Esophagus muscularis mucosa (tissue), 4 donors: ENCODE measurements at regions not wholly inside any gene's neighbourhood (a gene's known extent, or its start where the extent isn't known, plus 50 kb on each side); places are given as distances from the start of the nearest gene placed in this dataset.

Experiments
- DNase-seq: peaks from one replicate; pipeline ENCODE4 v3.0.0-alpha.2; 2017; ENCODE audit errors: extremely low spot score
- H3K27ac ChIP-seq, 4 donors: fragments of 200-600 bp; sonication (generic); replicated peaks in 1 of 4; 1 replicate in 3 of 4; 2 replicates in 1 of 4; pipeline ENCODE4 v1.5.1; 2016 to 2019; ENCODE audit warnings: mild to moderate bottlenecking in 1 of 4
- H3K27me3 ChIP-seq, 4 donors: fragments of 200-600 bp; sonication (generic); one replicate each; pipeline versions ENCODE4 v1.5.1 to v1.6.0; 2016 to 2019
- H3K36me3 ChIP-seq, 4 donors: fragments of 200-600 bp; sonication (generic); one replicate each; pipeline ENCODE4 v1.5.1; 2016 to 2019
- H3K4me1 ChIP-seq, 4 donors: fragments of 200-600 bp; sonication (generic); one replicate each; pipeline ENCODE4 v1.5.1; 2016 to 2019
- H3K4me3 ChIP-seq, 4 donors: fragments of 200-600 bp; sonication (generic); 1 replicate in 2 of 4; 2 replicates in 2 of 4; pipeline ENCODE4 v1.5.1; 2016 to 2019; ENCODE audit warnings: mild to moderate bottlenecking in 4 of 4, moderate library complexity in 1 of 4
- H3K9me3 ChIP-seq, 4 donors: fragments of 200-600 bp; sonication (generic); 1 replicate in 3 of 4; 2 replicates in 1 of 4; pipeline ENCODE4 v1.5.1; 2016 to 2019
- CTCF ChIP-seq, 3 experiments: fragments of 200-600 bp in 2 of 3; fragments of 450-650 bp in 1 of 3; sonication (generic) in 2 of 3; IDR thresholded peaks; one replicate each; pipeline ENCODE4 v1.5.1; 2017 to 2019; ENCODE audit warnings: antibody characterized with exemption in 3 of 3, mild to moderate bottlenecking in 2 of 3, moderate library complexity in 1 of 3
- EP300 ChIP-seq: sonication (generic); formaldehyde crosslinking; IDR thresholded peaks from one replicate; pipeline ENCODE4 v1.6.1; 2017; ENCODE audit warnings: antibody characterized with exemption
- POLR2A ChIP-seq: fragments of 450-650 bp; IDR thresholded peaks from one replicate; pipeline ENCODE4 v1.6.1; 2017; ENCODE audit warnings: antibody characterized with exemption, moderate library complexity, mild to moderate bottlenecking, low read depth
- POLR2AphosphoS5 ChIP-seq, 2 donors: sonication (generic); formaldehyde crosslinking; IDR thresholded peaks; one replicate each; pipeline ENCODE4 v1.6.1; 2017; ENCODE audit warnings: antibody characterized with exemption in 2 of 2
- WGBS: methylation state at CpG from one replicate; pipeline ENCODE4 v1.1.5; 2018; 5-methylcytosine and 5-hydroxymethylcytosine counted together
- intact Hi-C: fragments of 100-400 bp; cut with DNase I; formaldehyde crosslinking; loops from one replicate; pipeline ENCODE4 v1.15.1; 2023

- Histone ChIP-seq H3K27ac (no peak overlapping the region), H3K4me1 (no peaks in the 10 kb centered on the region), H3K9me3 (no peaks in the 10 kb centered on the region), H3K36me3 (no peaks in the 10 kb centered on the region), H3K27me3 (no peaks in the 10 kb centered on the region), H3K4me3 (no peak overlapping the region)
- WGBS: 10% methylated on average over 7 of the region's 7 CpGs
- no peak for DNase-seq
- TF ChIP-seq POLR2A (no peak), POLR2AphosphoS5 (IDR thresholded peaks at IDR 0.05) (no peak), EP300 (no peak), CTCF (IDR thresholded peaks at IDR 0.05) (no peak)
- intact Hi-C loops: no loop called here
These were observed 1068.5 kb upstream of the CDH10 start for GRCh38 chr5:25713259-25713658.

DNA sequence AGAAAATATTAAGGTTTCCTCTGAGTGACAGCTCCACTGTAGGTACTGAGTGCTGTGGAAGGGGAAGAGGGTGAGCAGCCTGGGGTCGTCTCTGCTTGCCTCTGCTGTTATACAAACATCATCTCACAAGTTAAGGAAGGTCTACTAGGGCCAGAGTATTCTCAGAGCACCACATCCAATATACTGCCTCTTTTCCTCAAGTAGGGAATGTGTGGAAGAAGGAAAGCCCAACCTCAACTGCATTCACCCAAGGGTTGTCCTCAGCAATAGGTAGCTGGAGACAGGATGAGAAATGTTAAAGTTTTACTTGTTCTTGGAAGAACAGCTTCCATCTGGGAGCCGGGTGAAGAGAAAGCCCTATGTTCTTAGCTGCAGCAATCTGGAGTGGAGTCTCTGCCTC lies 1062.3 kb upstream of the CDH10 start:
- no peak for TF ChIP-seq POLR2AphosphoS5 (IDR thresholded peaks at IDR 0.05)
- TF ChIP-seq EP300: no peak
- TF ChIP-seq CTCF (IDR thresholded peaks at IDR 0.05): no peak
- TF ChIP-seq POLR2A: no peak
- Histone ChIP-seq H3K4me1 (no peaks in the 10 kb centered on the region), H3K27ac (no peak overlapping the region), H3K36me3 (no peaks in the 10 kb centered on the region), H3K27me3 (no peaks in the 10 kb centered on the region), H3K4me3 (no peak overlapping the region), H3K9me3 (no peaks in the 10 kb centered on the region)
- WGBS: 41% methylated on average over 2 of the region's 2 CpGs
- intact Hi-C loops: no loop called here
- no peak for DNase-seq

GRCh38 chr5:25701936-25702335 lies 1057.2 kb upstream of the CDH10 start:
- Histone ChIP-seq H3K27ac (no peak overlapping the region), H3K36me3 (no peaks in the 10 kb centered on the region), H3K27me3 (no peaks in the 10 kb centered on the region), H3K9me3 (no peaks in the 10 kb centered on the region), H3K4me1 (no peaks in the 10 kb centered on the region), H3K4me3 (no peak overlapping the region)
- TF ChIP-seq EP300 (no peak), POLR2AphosphoS5 (IDR thresholded peaks at IDR 0.05) (no peak), POLR2A (no peak), CTCF (IDR thresholded peaks at IDR 0.05) (no peak)
- 79% methylated on average over 4 of the region's 4 CpGs for WGBS
- DNase-seq: no peak
- intact Hi-C loops: no loop called here

DNA sequence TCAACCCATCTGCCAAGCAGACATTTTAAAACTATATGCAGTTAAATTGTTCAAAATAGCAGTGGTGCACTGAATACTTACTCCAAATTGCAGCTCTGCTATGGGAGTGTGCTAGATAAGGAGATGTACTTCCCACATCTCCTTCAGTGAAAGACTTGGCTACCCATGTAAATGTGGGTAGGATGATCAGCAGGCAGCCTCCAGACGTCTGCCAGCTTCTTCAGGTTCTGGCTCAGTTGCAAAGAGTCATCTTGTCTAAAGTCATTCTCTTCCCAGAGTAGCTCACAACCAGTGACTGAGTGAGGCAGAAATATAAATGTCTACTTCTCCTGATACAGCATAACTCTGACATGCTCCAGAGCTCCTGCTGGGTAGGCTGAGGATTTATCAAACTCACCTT lies 1050.0 kb upstream of the CDH10 start:
- no peaks in the 10 kb centered on the region for H3K27me3 ChIP-seq
- no peaks in the 10 kb centered on the region for H3K9me3 ChIP-seq
- WGBS: 18% methylated on average over 1 of the region's 1 CpG
- H3K27ac ChIP-seq: no peak overlapping the region
- DNase-seq: no peak
- intact Hi-C loops: no loop called here
- no peaks in the 10 kb centered on the region for H3K4me1 ChIP-seq
- no peaks in the 10 kb centered on the region for H3K36me3 ChIP-seq
- no peak overlapping the region for H3K4me3 ChIP-seq
- no peak for TF ChIP-seq CTCF (IDR thresholded peaks at IDR 0.05)
- no peak for TF ChIP-seq EP300
- TF ChIP-seq POLR2AphosphoS5 (IDR thresholded peaks at IDR 0.05): no peak
- no peak for TF ChIP-seq POLR2A

GRCh38 chr5:25688156-25688555 lies 1043.4 kb upstream of the CDH10 start:
- intact Hi-C loops: no loop called here
- H3K36me3 ChIP-seq: no peaks in the 10 kb centered on the region
- DNase-seq: no peak
- no peak overlapping the region for H3K4me3 ChIP-seq
- no peaks in the 10 kb centered on the region for H3K4me1 ChIP-seq
- 71% methylated on average over 3 of the region's 3 CpGs for WGBS
- no peaks in the 10 kb centered on the region for H3K27me3 ChIP-seq
- TF ChIP-seq POLR2AphosphoS5 (IDR thresholded peaks at IDR 0.05): no peak
- no peak for TF ChIP-seq CTCF (IDR thresholded peaks at IDR 0.05)
- no peak for TF ChIP-seq EP300
- H3K27ac ChIP-seq: no peak overlapping the region
- peaks cover 0 to 4% (median 0%) of the 10 kb centered on the region in 4 donors for H3K9me3 ChIP-seq
